Neural progenitor cell (in vitro differentiated cells): ENCODE measurements at regions not wholly inside any gene's neighbourhood (a gene's known extent, or its start where the extent isn't known, plus 50 kb on each side); places are given as distances from the start of the nearest gene placed in this dataset.

Experiments
- DNase-seq: peaks from one replicate; pipeline ENCODE4 v3.0.0-alpha.2; 2016; ENCODE audit warnings: low spot score
- H2AFZ ChIP-seq: fragments of 200-600 bp; sonication (generic); replicated peaks from 2 replicates; pipeline ENCODE4 v1.6.1; 2016; ENCODE audit warnings: antibody characterized with exemption
- H3F3A ChIP-seq: fragments of 200-600 bp; sonication (generic); 2 replicates; pipeline ENCODE4 v1.6.1; 2016; ENCODE audit warnings: antibody characterized with exemption, low read depth
- H3K27ac ChIP-seq: fragments of 200-600 bp; sonication (generic); 2 replicates; pipeline ENCODE4 v1.5.1; 2016; ENCODE audit warnings: mild to moderate bottlenecking
- H3K27me3 ChIP-seq: fragments of 200-600 bp; sonication (generic); 2 replicates; pipeline ENCODE4 v1.6.1; 2016; ENCODE audit warnings: mild to moderate bottlenecking, moderate library complexity
- H3K36me3 ChIP-seq: fragments of 200-600 bp; sonication (generic); 2 replicates; pipeline ENCODE4 v1.5.1; 2016
- H3K4me1 ChIP-seq: fragments of 200-600 bp; sonication (generic); 2 replicates; pipeline ENCODE4 v1.6.1; 2016; ENCODE audit warnings: mixed run types
- H3K4me2 ChIP-seq: fragments of 200-600 bp; sonication (generic); 2 replicates; pipeline ENCODE4 v1.6.1; 2016
- H3K4me3 ChIP-seq: fragments of 200-600 bp; sonication (generic); 2 replicates; pipeline ENCODE4 v1.5.1; 2016
- H3K79me2 ChIP-seq: fragments of 200-600 bp; sonication (generic); 2 replicates; pipeline ENCODE4 v1.6.1; 2016; ENCODE audit warnings: low read depth
- H3K9ac ChIP-seq: fragments of 200-600 bp; sonication (generic); 2 replicates; pipeline ENCODE4 v1.6.1; 2016
- H3K9me3 ChIP-seq: fragments of 200-600 bp; sonication (generic); 2 replicates; pipeline ENCODE4 v1.5.1; 2016; ENCODE audit warnings: low read depth
- H4K20me1 ChIP-seq: fragments of 200-600 bp; sonication (generic); 2 replicates; pipeline ENCODE4 v1.6.1; 2016; ENCODE audit warnings: low read depth
- H3K27ac Mint-ChIP-seq: 3 replicates; pipeline ENCODE4 v1.8.0; 2021; ENCODE audit warnings: mixed read lengths
- H3K27me3 Mint-ChIP-seq: 2 replicates; pipeline ENCODE4 v1.8.0; 2022; ENCODE audit warnings: low read depth, mild to moderate bottlenecking, inconsistent platforms, moderate library complexity, mixed read lengths; ENCODE audit not compliant: insufficient read depth
- H3K36me3 Mint-ChIP-seq: 3 replicates; pipeline ENCODE4 v1.8.0; 2021; ENCODE audit warnings: mixed read lengths
- H3K4me1 Mint-ChIP-seq: 3 replicates; pipeline ENCODE4 v1.8.0; 2021; ENCODE audit warnings: mixed read lengths
- H3K4me3 Mint-ChIP-seq: 3 replicates; pipeline ENCODE4 v1.8.0; 2021; ENCODE audit warnings: mild to moderate bottlenecking, moderate library complexity, mixed read lengths
- H3K9me3 Mint-ChIP-seq: 3 replicates; pipeline ENCODE4 v1.8.0; 2020; ENCODE audit warnings: mixed read lengths
- EZH2 ChIP-seq: fragments of 200-600 bp; sonication (generic); IDR thresholded peaks from 2 replicates; pipeline ENCODE4 v1.6.1; 2017; ENCODE audit warnings: antibody characterized with exemption, mild to moderate bottlenecking, moderate library complexity
- EZH2phosphoT487 ChIP-seq: fragments of 200-600 bp; sonication (generic); IDR thresholded peaks from 2 replicates; pipeline ENCODE4 v1.6.1; 2017; ENCODE audit warnings: antibody characterized with exemption
- TF ChIP-seq, protein P1 (sequence below): fragments of 200-600 bp; sonication (generic); IDR thresholded peaks from 2 replicates; pipeline ENCODE4 v1.5.1; 2017; ENCODE audit warnings: antibody characterized with exemption, mild to moderate bottlenecking

GRCh38 chr6:87971605-87972262 is 75.9 kb upstream of the SPACA1 start:
- Mint-ChIP-seq H3K4me1 (peaks cover 7% of the 10 kb centered on the region), H3K9me3 (no peaks in the 10 kb centered on the region), H3K27me3 (no peaks in the 10 kb centered on the region), H3K4me3 (no peak overlapping the region), H3K36me3 (no peaks in the 10 kb centered on the region), H3K27ac (no peak overlapping the region)
- no peaks in the 10 kb centered on the region for H3F3A ChIP-seq
- no peak for DNase-seq
- no peak overlapping the region for H2AFZ ChIP-seq
- no peaks in the 10 kb centered on the region for H4K20me1 ChIP-seq
- no peaks in the 10 kb centered on the region for H3K36me3 ChIP-seq
- no peak overlapping the region for H3K4me2 ChIP-seq
- H3K9ac ChIP-seq = no peak overlapping the region
- H3K4me3 ChIP-seq = no peak overlapping the region
- no peak overlapping the region for H3K27ac ChIP-seq
- H3K9me3 ChIP-seq = no peaks in the 10 kb centered on the region
- no peaks in the 10 kb centered on the region for H3K79me2 ChIP-seq
- peaks cover 19% of the 10 kb centered on the region for H3K27me3 ChIP-seq
- no peaks in the 10 kb centered on the region for H3K4me1 ChIP-seq
- TF ChIP-seq, protein P1, sequence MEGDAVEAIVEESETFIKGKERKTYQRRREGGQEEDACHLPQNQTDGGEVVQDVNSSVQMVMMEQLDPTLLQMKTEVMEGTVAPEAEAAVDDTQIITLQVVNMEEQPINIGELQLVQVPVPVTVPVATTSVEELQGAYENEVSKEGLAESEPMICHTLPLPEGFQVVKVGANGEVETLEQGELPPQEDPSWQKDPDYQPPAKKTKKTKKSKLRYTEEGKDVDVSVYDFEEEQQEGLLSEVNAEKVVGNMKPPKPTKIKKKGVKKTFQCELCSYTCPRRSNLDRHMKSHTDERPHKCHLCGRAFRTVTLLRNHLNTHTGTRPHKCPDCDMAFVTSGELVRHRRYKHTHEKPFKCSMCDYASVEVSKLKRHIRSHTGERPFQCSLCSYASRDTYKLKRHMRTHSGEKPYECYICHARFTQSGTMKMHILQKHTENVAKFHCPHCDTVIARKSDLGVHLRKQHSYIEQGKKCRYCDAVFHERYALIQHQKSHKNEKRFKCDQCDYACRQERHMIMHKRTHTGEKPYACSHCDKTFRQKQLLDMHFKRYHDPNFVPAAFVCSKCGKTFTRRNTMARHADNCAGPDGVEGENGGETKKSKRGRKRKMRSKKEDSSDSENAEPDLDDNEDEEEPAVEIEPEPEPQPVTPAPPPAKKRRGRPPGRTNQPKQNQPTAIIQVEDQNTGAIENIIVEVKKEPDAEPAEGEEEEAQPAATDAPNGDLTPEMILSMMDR = no peak
- TF ChIP-seq EZH2 = no peak
- no peak for TF ChIP-seq EZH2phosphoT487

DNA sequence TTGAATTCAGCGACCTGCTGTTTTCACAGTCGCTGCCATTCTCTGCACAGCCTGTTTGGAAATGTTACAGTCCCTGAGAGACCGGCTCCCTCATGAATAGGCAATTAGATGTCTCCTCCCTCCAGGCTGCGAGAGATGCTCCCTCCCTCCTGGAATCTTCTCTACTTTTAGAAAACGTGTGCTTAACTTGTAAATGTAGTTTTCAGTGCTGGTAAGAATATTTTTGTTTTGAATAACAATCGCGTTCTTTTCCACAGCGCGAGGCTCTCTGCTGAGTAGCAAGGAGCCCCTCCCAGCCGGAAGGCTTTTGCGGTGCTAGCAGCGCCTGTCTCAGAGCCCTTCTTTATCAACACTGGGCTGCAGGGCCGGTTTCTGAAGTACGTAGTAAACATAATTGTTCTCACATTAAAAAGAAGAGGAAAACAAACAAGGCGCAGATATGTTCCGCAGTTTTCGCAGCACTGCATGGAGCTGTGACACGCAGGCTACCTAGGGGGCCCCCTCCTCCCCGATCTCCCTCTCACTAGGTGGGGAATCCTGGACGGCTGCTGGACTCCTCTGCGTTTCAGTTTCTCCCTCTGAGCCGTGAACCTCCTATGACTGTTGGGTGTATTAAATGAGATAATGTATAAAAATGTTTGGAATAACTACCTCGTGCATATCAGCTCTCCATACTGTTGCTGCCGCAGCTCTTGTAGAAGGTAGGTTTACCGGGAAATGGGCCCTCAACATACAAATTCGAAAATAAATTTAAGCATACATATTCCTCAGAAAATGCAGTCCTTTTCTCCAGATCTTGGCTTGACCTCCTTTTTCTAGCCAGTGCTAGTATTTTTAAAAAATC is 79.0 kb upstream of the SPACA1 start:
- H3K4me3 Mint-ChIP-seq = no peak overlapping the region
- no peak overlapping the region for H3K9ac ChIP-seq
- DNase-seq = peak; percentile 47
- H3K9me3 ChIP-seq = no peaks in the 10 kb centered on the region
- H3K27me3 ChIP-seq = peaks cover 19% of the 10 kb centered on the region
- TF ChIP-seq EZH2 (peak; percentile 24), EZH2phosphoT487 (no peak)
- TF ChIP-seq, protein P1 = peak; percentile 23
- H3K4me1 ChIP-seq = no peaks in the 10 kb centered on the region
- peaks cover 2% of the 10 kb centered on the region for H3K9me3 Mint-ChIP-seq
- no peak overlapping the region for H3K27ac Mint-ChIP-seq
- H3K4me3 ChIP-seq = peak overlapping the region; percentile 80
- no peaks in the 10 kb centered on the region for H4K20me1 ChIP-seq
- no peaks in the 10 kb centered on the region for H3K36me3 Mint-ChIP-seq
- H3K79me2 ChIP-seq = no peaks in the 10 kb centered on the region
- peak overlapping the region; percentile 90 for H3K4me2 ChIP-seq
- no peaks in the 10 kb centered on the region for H3K36me3 ChIP-seq
- H2AFZ ChIP-seq = peak overlapping the region; percentile 100
- H3K27me3 Mint-ChIP-seq = no peaks in the 10 kb centered on the region
- H3K27ac ChIP-seq = no peak overlapping the region
- no peaks in the 10 kb centered on the region for H3F3A ChIP-seq
- peaks cover 9% of the 10 kb centered on the region for H3K4me1 Mint-ChIP-seq

DNA sequence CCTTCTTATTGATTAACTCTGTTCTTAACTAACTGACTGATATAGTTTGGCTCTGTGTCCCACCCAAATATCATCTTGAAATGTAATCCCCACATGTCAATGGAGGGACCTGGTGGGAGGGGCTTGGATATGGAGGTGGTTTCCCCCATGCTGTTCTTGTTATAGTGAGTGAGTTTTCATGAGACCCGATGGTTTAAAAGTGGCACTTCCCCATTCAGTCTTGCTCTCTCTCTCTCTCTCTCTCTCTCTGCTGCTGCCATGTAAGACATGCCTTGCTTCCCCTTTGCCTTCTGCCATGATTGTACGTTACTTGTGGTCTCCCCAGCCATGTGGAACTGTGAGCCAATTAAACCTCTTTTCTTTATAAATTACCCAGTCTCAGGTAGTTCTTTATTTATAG is 81.8 kb upstream of the SPACA1 start:
- H3K36me3 Mint-ChIP-seq = no peaks in the 10 kb centered on the region
- H3K9me3 Mint-ChIP-seq = peaks cover 2% of the 10 kb centered on the region
- Histone ChIP-seq H3K4me1 (no peaks in the 10 kb centered on the region), H3K9me3 (no peaks in the 10 kb centered on the region), H3K36me3 (no peaks in the 10 kb centered on the region), H3K27ac (no peak overlapping the region), H2AFZ (no peak overlapping the region), H3K27me3 (peaks cover 19% of the 10 kb centered on the region), H4K20me1 (no peaks in the 10 kb centered on the region), H3K4me3 (no peak overlapping the region), H3K9ac (no peak overlapping the region), H3F3A (no peaks in the 10 kb centered on the region), H3K79me2 (no peaks in the 10 kb centered on the region), H3K4me2 (no peak overlapping the region)
- DNase-seq = no peak
- peaks cover 9% of the 10 kb centered on the region for H3K4me1 Mint-ChIP-seq
- H3K27ac Mint-ChIP-seq = no peak overlapping the region
- H3K27me3 Mint-ChIP-seq = no peaks in the 10 kb centered on the region
- no peak overlapping the region for H3K4me3 Mint-ChIP-seq
- TF ChIP-seq EZH2 (no peak), EZH2phosphoT487 (no peak)

DNA sequence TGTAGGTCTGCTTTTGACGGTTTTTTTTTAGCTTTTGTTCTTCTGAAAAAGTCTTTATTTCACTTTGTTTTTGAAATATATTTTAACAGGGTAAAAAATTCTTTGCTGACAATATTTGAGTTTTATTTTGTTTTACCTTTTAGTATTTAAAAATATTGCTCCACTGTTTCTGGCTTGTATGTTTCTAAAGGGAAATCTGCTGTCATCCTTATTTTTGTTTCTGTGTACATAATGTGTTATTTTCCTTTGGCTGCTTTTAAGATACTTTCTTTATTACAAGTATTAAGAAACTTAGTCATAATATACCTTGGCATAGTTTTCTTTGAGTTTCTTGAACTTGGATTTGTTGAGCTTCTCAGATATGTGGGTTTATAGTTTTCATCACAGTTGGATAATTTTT is 88.6 kb upstream of the SPACA1 start:
- no peaks in the 10 kb centered on the region for H4K20me1 ChIP-seq
- no peaks in the 10 kb centered on the region for H3K27me3 Mint-ChIP-seq
- no peak overlapping the region for H2AFZ ChIP-seq
- H3K79me2 ChIP-seq = no peaks in the 10 kb centered on the region
- H3K9ac ChIP-seq = no peak overlapping the region
- no peaks in the 10 kb centered on the region for H3K9me3 Mint-ChIP-seq
- no peak for DNase-seq
- H3F3A ChIP-seq = no peaks in the 10 kb centered on the region
- no peaks in the 10 kb centered on the region for H3K4me1 ChIP-seq
- H3K36me3 Mint-ChIP-seq = no peaks in the 10 kb centered on the region
- no peaks in the 10 kb centered on the region for H3K27me3 ChIP-seq
- no peak overlapping the region for H3K27ac Mint-ChIP-seq
- H3K9me3 ChIP-seq = no peaks in the 10 kb centered on the region
- H3K4me2 ChIP-seq = no peak overlapping the region
- H3K4me3 ChIP-seq = no peak overlapping the region
- H3K4me1 Mint-ChIP-seq = no peaks in the 10 kb centered on the region
- no peak for TF ChIP-seq EZH2phosphoT487
- TF ChIP-seq, protein P1 = no peak
- TF ChIP-seq EZH2 = no peak
- H3K27ac ChIP-seq = no peak overlapping the region
- H3K4me3 Mint-ChIP-seq = no peak overlapping the region
- no peaks in the 10 kb centered on the region for H3K36me3 ChIP-seq
